LNCaP clone FGC (cell line): ENCODE measurements at regions not wholly inside any gene's neighbourhood (a gene's known extent, or its start where the extent isn't known, plus 50 kb on each side); places are given as distances from the start of the nearest gene placed in this dataset.

ENCODE experiments used
- DNase-seq: peaks from one replicate; pipeline ENCODE4 v3.0.0-alpha.2; 2011; ENCODE audit warnings: low read depth
- H3K4me3 ChIP-seq: 2 replicates; pipeline ENCODE4 v1.5.1; 2011; ENCODE audit warnings: mild to moderate bottlenecking, low read depth, low read length, control low read depth
- CTCF ChIP-seq: IDR thresholded peaks from 2 replicates; pipeline ENCODE4 v1.5.1; 2012; ENCODE audit warnings: mild to moderate bottlenecking; ENCODE audit not compliant: control insufficient read depth, insufficient read depth; ENCODE audit errors: extremely low read depth

DNA sequence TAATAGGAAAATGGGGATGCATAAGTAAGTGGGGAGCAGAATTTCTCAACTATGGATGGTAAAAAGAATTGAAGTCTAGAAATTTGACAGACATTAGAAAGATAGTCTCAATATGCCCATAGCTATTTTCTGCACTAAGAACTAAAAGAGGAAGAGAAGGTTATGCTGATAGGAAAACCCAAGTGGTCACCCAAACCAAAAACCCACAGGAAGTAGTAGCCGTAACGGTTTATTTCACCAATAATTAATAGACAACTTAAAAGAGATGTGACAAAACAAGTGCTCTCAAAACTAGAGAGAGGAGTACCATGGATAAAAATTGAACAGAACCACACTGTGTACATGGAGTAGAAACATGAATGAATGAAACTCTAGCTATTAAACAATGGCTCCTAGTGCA, 295.4 kb downstream of the FSCB start:
- DNase-seq: no peak
- no peak overlapping the region for H3K4me3 ChIP-seq
- no peak for TF ChIP-seq CTCF

GRCh38 chr14:44204061-44204835, 302.8 kb downstream of the FSCB start:
- H3K4me3 ChIP-seq: no peak overlapping the region
- DNase-seq: no peak
- no peak for TF ChIP-seq CTCF

GRCh38 chr14:44180975-44181374, 326.1 kb downstream of the FSCB start:
- H3K4me3 ChIP-seq: no peak overlapping the region
- no peak for TF ChIP-seq CTCF
- DNase-seq: no peak

DNA sequence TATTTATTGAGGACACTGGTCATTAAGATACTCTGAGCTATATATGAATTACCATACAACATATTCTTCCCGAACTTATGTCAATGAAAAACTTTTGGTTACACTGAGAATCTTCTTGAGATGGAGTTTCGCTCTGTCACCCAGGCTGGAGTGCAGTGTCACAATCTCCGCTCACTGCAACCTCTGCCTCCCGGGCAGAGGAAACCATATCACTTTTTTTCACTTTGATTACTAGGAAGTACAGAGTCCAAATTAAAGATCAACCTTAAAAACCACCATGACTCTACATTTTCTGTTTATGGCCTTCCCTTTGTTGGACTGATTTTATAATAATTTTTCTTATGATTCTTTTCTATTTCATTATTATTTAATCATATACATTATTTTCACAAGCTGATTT, 336.5 kb downstream of the FSCB start:
- H3K4me3 ChIP-seq: no peak overlapping the region
- DNase-seq: no peak
- TF ChIP-seq CTCF: no peak

DNA sequence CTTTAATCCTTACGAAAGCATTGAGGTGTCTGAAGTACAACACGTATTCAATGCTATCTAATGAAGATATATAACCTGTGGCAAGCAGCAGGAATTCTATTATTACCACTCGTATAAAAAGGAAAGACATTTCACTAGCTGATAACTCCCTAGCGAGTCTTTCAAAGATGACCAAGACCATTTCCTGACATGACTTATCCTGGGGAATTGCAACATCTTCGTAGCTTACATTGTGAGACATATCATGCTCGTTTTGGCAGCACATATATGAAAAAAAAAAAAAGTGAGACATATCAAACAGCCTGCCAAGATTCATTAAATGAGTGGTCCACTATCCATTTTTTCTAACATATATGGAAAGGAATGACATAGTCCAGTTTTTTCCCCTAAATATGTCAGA, 337.0 kb downstream of the FSCB start:
- DNase-seq: no peak
- TF ChIP-seq CTCF: no peak
- H3K4me3 ChIP-seq: no peak overlapping the region

- no peak for DNase-seq
- TF ChIP-seq CTCF: no peak
- no peak overlapping the region for H3K4me3 ChIP-seq
Measured at GRCh38 chr14:44168566-44168965, 338.5 kb downstream of the FSCB start.

GRCh38 chr14:44166611-44167010, 340.5 kb downstream of the FSCB start:
- TF ChIP-seq CTCF: no peak
- no peak for DNase-seq
- H3K4me3 ChIP-seq: no peak overlapping the region
